NCI-H187 treated with DMSO at 0.1 percent for 48 hours (cell line): ENCODE measurements at regions not wholly inside any gene's neighbourhood (a gene's known extent, or its start where the extent isn't known, plus 50 kb on each side); places are given as distances from the start of the nearest gene placed in this dataset.
"Not testable (repeated sequence)": the region's sequence is repeated elsewhere in the genome, so short reads cannot be mapped to it uniquely, and the experiment has no call there.

Experiments used
- DNase-seq: peaks from one replicate; lab custom pipeline; 2025; lab: John Stamatoyannopoulos, UW

DNA sequence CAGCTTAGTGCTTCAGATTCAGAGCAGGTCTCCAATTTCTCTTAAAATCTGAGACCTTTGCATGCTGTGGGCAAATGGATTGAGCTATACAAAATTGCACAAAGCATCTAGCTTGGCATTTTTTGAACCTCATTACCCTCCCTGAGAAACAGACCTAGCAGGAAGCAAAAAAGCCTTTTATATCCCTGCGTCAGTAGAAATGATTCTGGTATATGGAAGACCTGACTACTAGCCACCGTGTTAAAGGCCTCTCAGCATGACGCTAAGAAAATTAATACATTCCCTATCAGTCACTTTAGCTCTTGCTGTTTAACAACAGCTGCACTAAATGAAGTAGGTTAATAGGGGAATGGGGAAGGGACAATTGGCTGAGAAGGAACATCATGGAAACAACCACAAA, 110.7 kb upstream of the SMLR1 start:
- no peak for DNase-seq

DNA sequence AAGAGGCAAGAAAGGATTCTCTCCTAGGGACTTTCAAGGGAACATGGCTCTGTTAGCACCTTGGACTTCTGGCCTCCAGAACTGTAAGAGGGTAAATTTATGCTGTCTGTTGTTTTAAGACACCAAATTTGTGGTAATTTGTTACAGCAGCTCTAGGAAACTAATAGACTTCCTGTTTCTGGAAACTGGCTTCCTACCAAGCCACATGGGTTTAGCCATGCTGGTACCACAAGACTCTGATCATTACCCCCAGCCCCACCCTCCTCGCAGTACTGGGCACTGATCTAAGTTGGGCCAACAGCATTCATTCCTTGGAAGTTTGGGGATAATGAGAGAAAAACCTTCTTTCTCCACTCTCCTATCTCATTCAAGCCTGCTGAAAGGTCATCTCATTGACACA, 109.5 kb upstream of the SMLR1 start:
- no peak for DNase-seq

- DNase-seq: no peak
Measured at GRCh38 chr6:130720076-130720715, 107.0 kb upstream of the SMLR1 start.

DNA sequence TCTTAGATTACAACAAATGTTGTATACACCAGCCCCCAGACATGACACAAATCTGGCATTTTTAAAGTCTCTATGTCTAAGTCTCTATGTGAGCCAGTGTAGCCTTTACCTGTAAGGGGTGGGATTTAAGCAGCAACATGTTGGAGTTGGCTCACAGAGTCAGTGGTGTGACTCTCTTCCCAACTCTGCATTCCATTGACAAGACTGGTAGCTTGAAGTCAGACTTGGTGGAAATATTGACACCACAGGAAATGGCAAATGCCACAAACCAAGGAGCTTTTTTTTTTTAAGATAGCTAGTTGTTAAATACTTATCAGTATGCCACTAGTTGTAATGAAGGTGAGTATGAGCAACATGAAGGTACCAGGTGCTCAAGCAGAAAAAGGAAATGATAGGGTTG, 103.1 kb upstream of the SMLR1 start:
- DNase-seq: no peak

DNA sequence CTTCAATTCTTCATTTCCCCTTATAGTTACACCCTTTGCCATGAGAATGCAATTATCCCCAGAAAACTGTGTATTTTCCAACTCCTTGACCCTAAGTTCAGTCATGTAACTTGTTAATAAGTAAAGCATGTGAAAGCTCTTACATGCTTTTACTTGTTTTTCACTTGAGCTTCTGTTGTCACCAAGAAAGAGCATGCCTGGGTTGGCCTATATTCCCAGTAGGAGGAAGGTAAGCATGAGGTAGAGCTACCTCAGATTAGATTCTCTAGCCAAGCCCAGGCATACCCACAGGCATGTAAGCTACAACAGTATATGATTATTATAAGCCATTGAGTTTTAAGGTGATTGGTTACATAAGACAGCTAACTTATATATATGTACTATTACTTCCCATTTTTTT, 101.7 kb upstream of the SMLR1 start:
- DNase-seq: no peak

DNA sequence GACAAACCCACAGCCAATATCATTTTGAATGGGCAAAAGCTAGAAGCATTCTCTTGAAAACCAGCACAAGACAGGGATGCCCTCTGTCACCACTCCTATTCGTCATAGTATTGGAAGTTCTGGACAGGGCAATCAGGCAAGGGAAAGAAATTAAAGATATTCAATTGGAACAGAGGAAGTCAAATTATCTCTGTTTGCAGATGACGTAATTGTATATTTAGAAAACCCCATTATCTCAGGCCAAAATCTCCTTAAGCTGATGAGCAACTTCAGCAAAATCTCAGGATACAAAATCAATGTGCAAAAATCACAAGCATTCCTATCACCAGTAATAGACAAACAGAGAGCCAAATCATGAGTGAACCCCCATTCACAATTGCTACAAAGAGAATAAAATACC, 99.1 kb upstream of the SMLR1 start:
- not testable (repeated sequence) for DNase-seq

DNA sequence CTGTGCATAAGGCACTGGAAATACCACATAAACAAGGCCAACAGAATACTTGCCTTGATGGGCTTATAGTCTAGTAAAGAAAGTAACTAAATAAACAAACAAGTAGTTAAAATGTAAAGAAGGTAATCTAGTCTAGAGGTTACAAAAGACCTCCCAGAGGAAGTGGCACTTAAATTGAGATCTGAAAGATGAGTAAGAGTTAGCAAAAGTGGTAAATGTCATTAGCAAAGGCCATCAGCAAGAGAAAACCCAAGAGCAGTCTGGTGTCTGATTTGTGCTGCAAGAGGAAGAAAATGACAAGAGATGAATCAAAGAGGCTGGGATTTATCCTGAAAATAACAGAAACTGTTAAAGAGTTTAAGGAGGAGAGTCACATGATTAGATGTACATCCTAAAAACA, 96.6 kb upstream of the SMLR1 start:
- DNase-seq: no peak

DNA sequence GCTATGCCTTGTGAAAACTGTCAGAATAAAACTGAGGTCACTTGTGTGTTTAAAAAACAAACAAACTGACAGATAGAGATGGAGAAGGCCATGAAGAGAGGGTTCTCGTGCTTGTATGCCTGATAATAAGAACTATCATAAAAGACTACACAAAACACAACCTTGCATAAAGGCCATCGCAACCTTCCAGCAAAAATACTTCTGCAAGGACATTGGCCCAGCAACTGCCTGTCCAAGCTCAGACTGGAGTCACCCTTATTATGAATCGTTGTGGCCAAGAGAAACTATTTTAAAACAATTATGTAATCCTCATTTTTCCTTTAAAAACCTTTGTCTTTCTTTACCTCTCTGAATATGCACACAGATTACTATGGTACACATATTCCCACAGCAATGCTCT, 93.0 kb upstream of the SMLR1 start:
- no peak for DNase-seq

DNA sequence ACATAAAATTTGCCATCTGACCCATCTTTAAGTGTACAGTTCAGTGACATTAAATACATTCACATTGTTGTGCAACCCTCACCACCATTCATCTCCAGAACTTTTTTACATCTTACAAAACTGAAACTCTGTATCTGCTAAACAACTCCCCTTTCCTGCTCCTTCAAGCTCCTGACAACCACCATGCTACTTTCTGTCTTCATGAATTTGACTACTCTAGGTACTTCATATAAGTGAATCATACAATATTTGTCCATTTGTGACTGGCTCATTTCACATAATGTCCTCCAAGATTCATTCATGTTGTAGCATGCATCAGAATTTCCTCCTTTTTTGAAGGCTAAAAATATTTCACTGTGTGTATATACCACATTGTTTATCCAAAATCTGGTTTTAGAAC, 86.9 kb upstream of the SMLR1 start:
- DNase-seq: no peak

- DNase-seq: no peak
Measured at GRCh38 chr6:130742131-130742681, 85.0 kb upstream of the SMLR1 start.

DNA sequence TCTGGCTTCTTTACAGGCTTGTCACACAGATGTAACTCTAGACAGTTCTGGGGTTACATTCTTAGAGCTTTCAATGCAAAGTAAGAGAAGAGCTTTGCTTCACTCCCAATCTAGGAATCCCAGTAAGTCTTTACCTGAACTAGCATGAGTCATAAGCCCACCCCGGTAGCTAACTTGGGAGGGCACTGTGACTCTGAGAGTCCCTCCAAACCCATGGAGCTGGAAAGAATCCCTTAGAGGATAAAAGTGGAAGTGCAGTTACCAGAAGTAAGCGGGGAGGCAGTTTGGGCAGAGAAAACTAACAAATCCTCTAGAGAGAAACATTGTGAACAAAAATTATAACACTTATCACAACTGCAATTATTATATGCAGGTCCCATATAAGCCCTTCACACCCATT, 84.0 kb upstream of the SMLR1 start:
- no peak for DNase-seq

DNA sequence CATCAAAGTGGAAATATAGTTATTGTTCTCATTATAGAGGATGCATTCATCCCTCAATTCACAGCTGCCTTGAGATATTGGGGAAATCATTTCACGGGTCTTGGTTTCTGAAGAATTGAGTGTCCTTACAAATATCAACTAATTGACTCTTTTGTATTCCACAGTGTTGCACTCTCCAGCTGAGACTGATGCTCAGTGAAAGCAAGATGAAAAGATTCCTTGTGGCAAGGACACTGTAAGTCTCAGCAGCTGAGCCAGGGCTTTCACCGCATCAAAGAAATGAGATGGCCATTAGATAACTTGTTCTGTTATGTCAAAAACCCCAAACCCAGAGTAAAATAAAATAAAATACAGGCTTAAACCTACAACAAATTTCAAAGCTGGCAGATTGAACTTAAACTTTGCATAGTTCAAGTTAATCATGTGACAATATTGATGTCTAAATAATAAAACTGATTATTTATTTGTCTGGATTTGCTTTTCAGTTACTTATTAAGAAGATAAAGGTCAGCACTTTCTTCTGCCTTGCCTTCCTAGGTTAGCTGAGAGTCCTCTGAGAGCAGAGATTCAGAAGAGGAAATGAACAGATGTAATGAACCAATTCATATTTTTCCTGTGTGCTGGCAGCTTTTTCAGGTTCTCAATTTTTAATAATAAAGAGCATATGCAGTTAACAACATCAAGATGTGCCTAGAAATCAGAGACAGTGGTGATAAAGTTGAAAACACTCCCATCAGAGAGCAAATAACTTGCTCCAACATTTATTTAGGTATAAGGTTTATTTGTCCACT, 82.4 kb upstream of the SMLR1 start:
- no peak for DNase-seq

- no peak for DNase-seq
Measured at GRCh38 chr6:130748041-130748440, 79.2 kb upstream of the SMLR1 start.

DNA sequence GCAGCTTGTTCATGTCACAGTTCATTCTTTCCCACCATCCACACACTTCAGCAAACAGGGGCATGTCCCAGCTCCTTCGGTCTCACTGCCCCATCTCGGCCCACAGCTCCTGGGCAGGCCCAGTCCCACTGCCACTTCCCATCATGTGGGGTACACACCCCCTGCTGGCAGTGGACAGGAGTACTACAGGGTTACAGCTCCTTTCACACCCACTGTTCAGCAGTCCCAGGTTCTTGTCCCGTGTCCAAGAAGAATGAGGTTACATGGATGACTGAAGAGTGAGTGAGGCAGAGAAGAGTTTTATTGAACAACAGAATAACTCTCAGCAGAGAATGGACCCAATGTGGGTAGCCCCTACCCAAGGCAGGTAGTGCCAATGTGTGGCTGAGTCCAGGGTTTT, 77.8 kb upstream of the SMLR1 start:
- DNase-seq: no peak

- no peak for DNase-seq
Measured at GRCh38 chr6:130752267-130752666, 74.9 kb upstream of the SMLR1 start.

- DNase-seq: no peak
Measured at GRCh38 chr6:130754786-130755367, 72.3 kb upstream of the SMLR1 start.

DNA sequence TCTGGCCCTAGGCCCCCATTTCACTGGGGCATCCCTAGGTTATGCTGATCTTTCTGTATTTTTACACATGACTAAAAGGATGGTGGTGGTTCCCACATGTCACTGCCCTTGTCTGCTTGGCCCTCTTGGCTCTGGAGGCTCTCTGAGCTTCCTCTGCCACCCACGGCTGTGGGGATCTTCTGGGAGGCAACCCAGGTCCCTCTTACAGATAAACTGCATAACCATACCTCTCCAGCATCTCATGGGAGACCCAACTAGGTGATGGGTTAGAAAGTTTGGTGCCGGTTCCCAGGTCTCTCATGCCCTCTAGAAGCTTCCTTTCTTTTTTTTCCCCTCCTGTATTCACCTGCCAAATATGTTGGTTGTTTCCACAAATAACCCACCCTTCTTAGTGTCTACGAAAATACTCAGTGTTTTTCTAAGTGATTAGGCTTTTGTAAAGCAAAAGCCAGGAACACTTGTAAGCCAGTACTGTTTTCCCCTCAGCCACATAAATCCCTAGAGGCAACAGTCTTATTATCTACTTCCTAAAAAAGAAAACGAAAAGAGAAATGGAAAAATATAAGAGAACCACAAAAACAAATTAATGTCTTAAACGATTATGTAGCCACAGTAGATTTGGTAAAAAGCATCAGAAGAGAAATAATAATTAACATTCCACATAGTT, 71.7 kb upstream of the SMLR1 start:
- no peak for DNase-seq

DNA sequence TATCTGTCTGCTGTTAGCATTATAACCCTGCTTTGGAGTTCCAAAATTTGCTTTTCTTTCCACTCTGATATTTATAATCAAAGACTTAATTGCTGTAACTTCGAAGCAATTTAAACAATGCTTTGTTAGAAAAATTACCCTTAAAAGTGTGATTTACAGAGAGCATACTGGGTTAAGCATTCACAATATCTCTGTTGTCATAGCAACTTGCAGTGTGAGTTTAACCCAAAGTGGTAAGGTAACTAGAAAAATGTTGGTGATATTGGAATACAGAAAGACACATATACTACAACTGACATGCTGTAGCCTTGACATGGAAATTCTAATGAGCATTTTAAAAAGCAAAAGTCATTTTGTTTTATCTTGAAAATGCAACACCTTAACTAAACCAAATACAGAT, 70.4 kb upstream of the SMLR1 start:
- no peak for DNase-seq

DNA sequence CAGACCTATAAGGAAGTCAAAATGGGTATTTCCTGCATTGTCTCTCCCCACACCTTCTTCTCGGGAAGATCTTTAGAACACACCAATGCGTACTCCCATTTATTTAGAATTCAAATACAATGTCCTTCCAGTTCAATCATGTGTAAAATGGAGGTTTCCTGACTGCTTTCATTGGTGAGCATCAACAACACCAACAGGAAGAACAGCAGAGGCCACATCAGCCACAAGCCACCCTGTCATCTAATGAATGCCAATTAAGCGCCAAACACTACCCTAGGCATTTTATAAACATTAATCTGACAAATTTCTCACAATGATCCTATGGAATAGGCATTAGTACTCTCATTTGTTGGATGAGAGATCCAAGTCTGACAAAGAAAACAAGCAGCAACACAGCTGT, 68.4 kb upstream of the SMLR1 start:
- DNase-seq: no peak

GRCh38 chr6:130760006-130760405, 67.2 kb upstream of the SMLR1 start:
- DNase-seq: no peak

GRCh38 chr6:130761286-130761685, 65.9 kb upstream of the SMLR1 start:
- DNase-seq: no peak

DNA sequence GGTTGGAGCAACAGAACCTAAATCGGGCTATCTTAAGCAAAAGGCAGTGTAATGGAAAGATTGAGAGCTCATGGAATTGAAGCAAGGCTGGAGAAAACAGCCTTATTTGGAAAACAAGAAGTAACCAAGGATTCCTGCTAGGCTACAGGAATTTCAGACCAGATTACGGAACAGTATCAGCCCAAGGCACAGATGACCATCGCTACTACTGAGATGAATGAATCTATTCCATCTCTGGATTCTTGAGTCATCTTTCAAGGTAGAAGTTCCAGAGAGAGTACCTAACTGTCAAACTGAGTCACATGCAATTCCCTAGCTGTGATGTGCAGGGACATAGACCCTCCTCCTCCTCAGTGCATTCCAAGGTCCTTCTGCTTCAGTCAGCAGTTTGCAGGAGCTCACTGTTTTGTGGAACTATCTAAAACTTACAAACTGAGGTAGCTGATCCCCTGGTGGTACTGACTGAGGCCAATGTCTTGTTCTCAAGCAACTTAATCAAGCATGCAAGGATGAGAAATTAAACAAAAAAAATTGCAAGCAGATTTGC, 62.0 kb upstream of the SMLR1 start:
- DNase-seq: no peak
